K562 (cell line): ENCODE measurements at regions not wholly inside any gene's neighbourhood (a gene's known extent, or its start where the extent isn't known, plus 50 kb on each side); places are given as distances from the start of the nearest gene placed in this dataset.

Experiments used
- ATAC-seq: fragments of 200-7000 bp; cut with Tn5 transposase; 3 replicates; pipeline ENCODE4 v1.9.1; 2020; ENCODE audit warnings: moderate library complexity
- BruUV-seq: library from RNA; stranded (reverse); fragments of 400-500 nt; replicated peaks from 2 replicates; lab custom pipeline; 2021; lab: Mats Ljungman, UMichigan
- CTCF ChIA-PET: fragments of 300-600 bp; formaldehyde crosslinking; extraction: SDS; loops from one replicate; lab custom pipeline; 2021; ENCODE audit warnings: low intra/inter-chr PET ratio; lab: Yijun Ruan, JAX
- POLR2A ChIA-PET: fragments of 300-600, 350-650 bp; sonication (Branson Sonifier 250); formaldehyde crosslinking; extraction: SDS; loops from one replicate; lab custom pipeline; 2021; ENCODE audit warnings: antibody characterized with exemption, inconsistent platforms; lab: Yijun Ruan, JAX
- DNase-seq, 4 experiments: peaks; one replicate each; pipeline versions ENCODE4 v3.0.0 to v3.0.0-alpha.2; 2011 to 2018; ENCODE audit warnings: low spot score in 3 of 4, mixed read lengths in 3 of 4; ENCODE audit errors: extremely low read depth in 1 of 4
- FAIRE-seq: peaks from 2 replicates; lab custom pipeline; 2011; peaks lifted over from hg19 to GRCh38; lab: Jason Lieb, UNC
- H2AFZ ChIP-seq: 2 replicates; pipeline ENCODE4 v1.6.0; 2011; ENCODE audit warnings: low read depth, low read length, control low read depth, inconsistent platforms
- H3K27ac ChIP-seq: fragments of 200-600 bp; 3 replicates; pipeline ENCODE4 v1.8.0; 2011; ENCODE audit warnings: low read depth, mild to moderate bottlenecking, control low read depth, inconsistent platforms, low read length, moderate library complexity, mixed read lengths; ENCODE audit errors: extremely low read depth
- H3K27me3 ChIP-seq, 2 experiments: fragments of 300-600 bp in 1 of 2; 2 replicates in 1 of 2; 3 replicates in 1 of 2; pipeline versions ENCODE4 v1.6.0 to v1.8.0; 2011; ENCODE audit warnings: inconsistent platforms in 2 of 2, low read length in 2 of 2, mild to moderate bottlenecking in 1 of 2, mixed read lengths in 1 of 2, moderate library complexity in 1 of 2; ENCODE audit not compliant: control insufficient read depth in 2 of 2, insufficient read depth in 2 of 2
- H3K36me3 ChIP-seq: fragments of 300-600 bp; 3 replicates; pipeline ENCODE4 v1.8.0; 2011; ENCODE audit warnings: mild to moderate bottlenecking, low read length, inconsistent platforms; ENCODE audit not compliant: control insufficient read depth, insufficient read depth
- H3K4me1 ChIP-seq, 2 experiments: fragments of 200-600 bp in 1 of 2; replicated peaks in 1 of 2; 2 replicates in 1 of 2; 3 replicates in 1 of 2; pipeline versions ENCODE4 v1.5.1 to v1.8.0; 2011; ENCODE audit warnings: inconsistent platforms in 2 of 2, low read length in 2 of 2, mild to moderate bottlenecking in 1 of 2, mixed read lengths in 1 of 2, moderate library complexity in 1 of 2; ENCODE audit not compliant: control insufficient read depth in 2 of 2, insufficient read depth in 2 of 2
- H3K4me2 ChIP-seq: 2 replicates; pipeline ENCODE4 v1.6.1; 2011; ENCODE audit warnings: low read length, control low read depth, inconsistent platforms, mixed read lengths; ENCODE audit not compliant: insufficient read depth
- H3K4me3 ChIP-seq: fragments of 200-600 bp; sonication (generic), shearing (Covaris generic); 2 replicates; pipeline ENCODE4 v1.5.1; 2016; ENCODE audit warnings: control low read depth, inconsistent platforms
- H3K79me2 ChIP-seq: fragments of 200-600 bp; 3 replicates; pipeline ENCODE4 v1.8.0; 2011; ENCODE audit warnings: low read length, inconsistent platforms; ENCODE audit not compliant: control insufficient read depth, insufficient read depth
- H3K9ac ChIP-seq, 2 experiments: 2 replicates each; pipeline versions ENCODE4 v1.6.0 to v1.6.1; 2011; ENCODE audit warnings: low read depth in 2 of 2, low read length in 2 of 2, control low read depth in 1 of 2, inconsistent platforms in 1 of 2, mild to moderate bottlenecking in 1 of 2, mixed read lengths in 1 of 2; ENCODE audit not compliant: insufficient read depth in 1 of 2
- H3K9me1 ChIP-seq: one replicate; pipeline ENCODE4 v1.6.0; 2011; ENCODE audit warnings: inconsistent platforms, mild to moderate bottlenecking, low read length, moderate library complexity; ENCODE audit not compliant: control insufficient read depth, insufficient read depth
- H3K9me3 ChIP-seq: replicated peaks from 2 replicates; pipeline ENCODE4 v1.5.1; 2011; ENCODE audit warnings: low read depth, low read length, inconsistent platforms; ENCODE audit not compliant: control insufficient read depth, insufficient read depth
- H4K20me1 ChIP-seq: replicated peaks from 2 replicates; pipeline ENCODE4 v1.6.1; 2011; ENCODE audit warnings: low read length, inconsistent platforms, mixed read lengths; ENCODE audit not compliant: control insufficient read depth, insufficient read depth
- NRF1 ChIP-seq, 2 experiments: fragments of 450-650 bp; IDR thresholded peaks in 1 of 2; conservative IDR thresholded peaks in 1 of 2; 2 replicates each; pipeline ENCODE4 v1.6.1; 2014; ENCODE audit warnings: mild to moderate bottlenecking in 2 of 2
- RNF2 ChIP-seq: sonication (generic); IDR thresholded peaks from 2 replicates; pipeline ENCODE4 v1.6.1; 2016
- THRAP3 ChIP-seq: fragments of 450-650 bp; IDR thresholded peaks from 2 replicates; pipeline ENCODE4 v1.6.1; 2016; ENCODE audit warnings: mild to moderate bottlenecking, inconsistent platforms, borderline replicate concordance
- ZNF324 ChIP-seq: fragments of 250-450 bp; sonication (Bioruptor Pico); IDR thresholded peaks from 2 replicates; pipeline ENCODE4 v1.4.0; 2020; ENCODE audit warnings: mild to moderate bottlenecking
- WGBS: fragments of 100-300 bp; shearing (Covaris generic); methylation state at CpG from one replicate; pipeline ENCODE4 v1.1.6; 2016; ENCODE audit warnings: low coverage, mixed read lengths; ENCODE audit not compliant: insufficient coverage; ENCODE audit errors: missing lambda C conversion rate; 5-methylcytosine and 5-hydroxymethylcytosine counted together
- in situ Hi-C: fragments of 300-500 bp; cut with MboI; formaldehyde crosslinking; loops from 4 replicates; pipeline ENCODE4 v1.15.0; 2018; ENCODE audit warnings: inconsistent platforms, mixed read lengths
- intact Hi-C: fragments of 100-400 bp; cut with micrococcal nuclease; formaldehyde crosslinking; loops from 2 replicates; pipeline ENCODE4 v1.14.2; 2022
- TF ChIP-seq, protein P1 (sequence below): fragments of 450-650 bp; IDR thresholded peaks from 2 replicates; pipeline ENCODE4 v1.6.1; 2016; ENCODE audit warnings: antibody characterized with exemption
- TF ChIP-seq, protein P2 (sequence below): sonication (generic); formaldehyde crosslinking; IDR thresholded peaks from 2 replicates; pipeline ENCODE4 v1.5.0; 2020; ENCODE audit warnings: missing genetic modification reagents

- Histone ChIP-seq H3K79me2 (no peaks in the 10 kb centered on the region), H3K9me3 (no peaks in the 10 kb centered on the region), H3K4me2 (no peak overlapping the region), H4K20me1 (no peaks in the 10 kb centered on the region), H3K4me1 (no peaks in the 10 kb centered on the region), H3K27me3 (no peaks in the 10 kb centered on the region), H3K4me3 (no peak overlapping the region), H3K36me3 (no peaks in the 10 kb centered on the region), H3K9ac (no peak overlapping the region), H3K27ac (no peak overlapping the region), H2AFZ (no peak overlapping the region), H3K9me1 (no peaks in the 10 kb centered on the region)
- in situ Hi-C loops (no loop called here), intact Hi-C loops (no loop called here)
- WGBS, result 2% methylated on average over 4 of the region's 4 CpGs
- ChIA-PET POLR2A (no interaction called here), CTCF (no interaction called here)
- BruUV-seq, result no TSS peak
- TF ChIP-seq ZNF324 (CRISPR knock-in tag), result no peak
- TF ChIP-seq, protein P1, sequence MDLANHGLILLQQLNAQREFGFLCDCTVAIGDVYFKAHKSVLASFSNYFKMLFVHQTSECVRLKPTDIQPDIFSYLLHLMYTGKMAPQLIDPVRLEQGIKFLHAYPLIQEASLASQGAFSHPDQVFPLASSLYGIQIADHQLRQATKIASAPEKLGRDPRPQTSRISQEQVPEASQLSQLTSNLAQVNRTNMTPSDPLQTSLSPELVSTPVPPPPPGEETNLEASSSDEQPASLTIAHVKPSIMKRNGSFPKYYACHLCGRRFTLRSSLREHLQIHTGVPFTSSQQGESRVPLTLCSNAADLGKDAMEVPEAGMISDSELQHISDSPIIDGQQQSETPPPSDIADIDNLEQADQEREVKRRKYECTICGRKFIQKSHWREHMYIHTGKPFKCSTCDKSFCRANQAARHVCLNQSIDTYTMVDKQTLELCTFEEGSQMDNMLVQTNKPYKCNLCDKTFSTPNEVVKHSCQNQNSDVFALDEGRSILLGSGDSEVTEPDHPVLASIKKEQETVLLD, result no peak
- TF ChIP-seq, protein P2, sequence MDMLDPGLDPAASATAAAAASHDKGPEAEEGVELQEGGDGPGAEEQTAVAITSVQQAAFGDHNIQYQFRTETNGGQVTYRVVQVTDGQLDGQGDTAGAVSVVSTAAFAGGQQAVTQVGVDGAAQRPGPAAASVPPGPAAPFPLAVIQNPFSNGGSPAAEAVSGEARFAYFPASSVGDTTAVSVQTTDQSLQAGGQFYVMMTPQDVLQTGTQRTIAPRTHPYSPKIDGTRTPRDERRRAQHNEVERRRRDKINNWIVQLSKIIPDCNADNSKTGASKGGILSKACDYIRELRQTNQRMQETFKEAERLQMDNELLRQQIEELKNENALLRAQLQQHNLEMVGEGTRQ (CRISPR knock-in tag), result no peak
- FAIRE-seq (no peak), ATAC-seq (no peak), DNase-seq (no peak)
Measured at GRCh38 chr10:18773180-18773579, 113.9 kb downstream of the ARL5B start.

DNA sequence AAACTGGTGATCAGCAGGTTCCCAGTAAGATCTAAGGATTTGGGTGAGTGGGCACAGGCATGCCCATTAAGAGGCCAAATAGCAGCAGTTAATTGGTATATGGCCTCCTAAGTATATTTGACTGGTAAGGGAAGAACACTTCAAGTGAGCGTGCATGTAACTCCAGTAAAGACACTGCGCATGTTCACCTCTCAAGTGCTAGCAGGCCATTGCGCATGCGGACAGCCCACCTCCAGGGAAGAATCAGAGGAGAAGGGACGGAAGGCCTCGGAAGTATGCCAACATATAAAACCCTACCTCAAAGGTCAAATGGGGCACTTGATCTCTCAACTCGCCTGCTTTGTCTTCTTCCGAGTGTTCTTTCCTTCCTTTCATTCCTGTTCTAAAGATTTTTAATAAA, 118.0 kb downstream of the ARL5B start:
- Histone ChIP-seq H3K36me3 (no peaks in the 10 kb centered on the region), H3K4me2 (no peak overlapping the region; the same call in 1 of the 2 replicates), H3K9me3 (no peaks in the 10 kb centered on the region), H3K9ac (no peak overlapping the region), H3K79me2 (no peaks in the 10 kb centered on the region), H3K27ac (no peak overlapping the region), H2AFZ (peak overlapping the region; percentile 17; the same call in 1 of the 2 replicates), H3K4me3 (no peak overlapping the region), H4K20me1 (no peaks in the 10 kb centered on the region), H3K27me3 (no peaks in the 10 kb centered on the region), H3K4me1 (no peaks in the 10 kb centered on the region), H3K9me1 (no peaks in the 10 kb centered on the region)
- FAIRE-seq, result no peak
- TF ChIP-seq RNF2 (no peak), THRAP3 (no peak), NRF1 (conservative IDR thresholded peaks at IDR 0.05 in 1 of 2, IDR thresholded peaks at IDR 0.05 in 1 of 2) (peak; percentile 87 to 89)
- peak in 2 of 4 experiments; percentile 8 to 25 for DNase-seq
- 0 out of 3 replicates have a peak, but pooled peaks have one; percentile 26 for ATAC-seq
- ChIA-PET POLR2A (no interaction called here), CTCF (no interaction called here)
- in situ Hi-C loops (no loop called here), intact Hi-C loops (no loop called here)
- no TSS peak for BruUV-seq
- 3% methylated on average over 8 of the region's 8 CpGs for WGBS
